K562 (cell line): ENCODE measurements at regions not wholly inside any gene's neighbourhood (a gene's known extent, or its start where the extent isn't known, plus 50 kb on each side); places are given as distances from the start of the nearest gene placed in this dataset.

ENCODE experiments used
- ATAC-seq: fragments of 200-7000 bp; cut with Tn5 transposase; 3 replicates; pipeline ENCODE4 v1.9.1; 2020; ENCODE audit warnings: moderate library complexity
- BruUV-seq: library from RNA; stranded (reverse); fragments of 400-500 nt; replicated peaks from 2 replicates; lab custom pipeline; 2021; lab: Mats Ljungman, UMichigan
- CTCF ChIA-PET: fragments of 300-600 bp; formaldehyde crosslinking; extraction: SDS; loops from one replicate; lab custom pipeline; 2021; ENCODE audit warnings: low intra/inter-chr PET ratio; lab: Yijun Ruan, JAX
- POLR2A ChIA-PET: fragments of 300-600, 350-650 bp; sonication (Branson Sonifier 250); formaldehyde crosslinking; extraction: SDS; loops from one replicate; lab custom pipeline; 2021; ENCODE audit warnings: antibody characterized with exemption, inconsistent platforms; lab: Yijun Ruan, JAX
- DNase-seq, 4 experiments: peaks; one replicate each; pipeline versions ENCODE4 v3.0.0 to v3.0.0-alpha.2; 2011 to 2018; ENCODE audit warnings: low spot score in 3 of 4, mixed read lengths in 3 of 4; ENCODE audit errors: extremely low read depth in 1 of 4
- FAIRE-seq: peaks from 2 replicates; lab custom pipeline; 2011; peaks lifted over from hg19 to GRCh38; lab: Jason Lieb, UNC
- H2AFZ ChIP-seq: 2 replicates; pipeline ENCODE4 v1.6.0; 2011; ENCODE audit warnings: low read depth, low read length, control low read depth, inconsistent platforms
- H3K27ac ChIP-seq: fragments of 200-600 bp; 3 replicates; pipeline ENCODE4 v1.8.0; 2011; ENCODE audit warnings: low read depth, mild to moderate bottlenecking, control low read depth, inconsistent platforms, low read length, moderate library complexity, mixed read lengths; ENCODE audit errors: extremely low read depth
- H3K27me3 ChIP-seq, 2 experiments: fragments of 300-600 bp in 1 of 2; 2 replicates in 1 of 2; 3 replicates in 1 of 2; pipeline versions ENCODE4 v1.6.0 to v1.8.0; 2011; ENCODE audit warnings: inconsistent platforms in 2 of 2, low read length in 2 of 2, mild to moderate bottlenecking in 1 of 2, mixed read lengths in 1 of 2, moderate library complexity in 1 of 2; ENCODE audit not compliant: control insufficient read depth in 2 of 2, insufficient read depth in 2 of 2
- H3K36me3 ChIP-seq: fragments of 300-600 bp; 3 replicates; pipeline ENCODE4 v1.8.0; 2011; ENCODE audit warnings: mild to moderate bottlenecking, low read length, inconsistent platforms; ENCODE audit not compliant: control insufficient read depth, insufficient read depth
- H3K4me1 ChIP-seq, 2 experiments: fragments of 200-600 bp in 1 of 2; replicated peaks in 1 of 2; 2 replicates in 1 of 2; 3 replicates in 1 of 2; pipeline versions ENCODE4 v1.5.1 to v1.8.0; 2011; ENCODE audit warnings: inconsistent platforms in 2 of 2, low read length in 2 of 2, mild to moderate bottlenecking in 1 of 2, mixed read lengths in 1 of 2, moderate library complexity in 1 of 2; ENCODE audit not compliant: control insufficient read depth in 2 of 2, insufficient read depth in 2 of 2
- H3K4me2 ChIP-seq: 2 replicates; pipeline ENCODE4 v1.6.1; 2011; ENCODE audit warnings: low read length, control low read depth, inconsistent platforms, mixed read lengths; ENCODE audit not compliant: insufficient read depth
- H3K4me3 ChIP-seq: fragments of 200-600 bp; sonication (generic), shearing (Covaris generic); 2 replicates; pipeline ENCODE4 v1.5.1; 2016; ENCODE audit warnings: control low read depth, inconsistent platforms
- H3K79me2 ChIP-seq: fragments of 200-600 bp; 3 replicates; pipeline ENCODE4 v1.8.0; 2011; ENCODE audit warnings: low read length, inconsistent platforms; ENCODE audit not compliant: control insufficient read depth, insufficient read depth
- H3K9ac ChIP-seq, 2 experiments: 2 replicates each; pipeline versions ENCODE4 v1.6.0 to v1.6.1; 2011; ENCODE audit warnings: low read depth in 2 of 2, low read length in 2 of 2, control low read depth in 1 of 2, inconsistent platforms in 1 of 2, mild to moderate bottlenecking in 1 of 2, mixed read lengths in 1 of 2; ENCODE audit not compliant: insufficient read depth in 1 of 2
- H3K9me1 ChIP-seq: one replicate; pipeline ENCODE4 v1.6.0; 2011; ENCODE audit warnings: inconsistent platforms, mild to moderate bottlenecking, low read length, moderate library complexity; ENCODE audit not compliant: control insufficient read depth, insufficient read depth
- H3K9me3 ChIP-seq: replicated peaks from 2 replicates; pipeline ENCODE4 v1.5.1; 2011; ENCODE audit warnings: low read depth, low read length, inconsistent platforms; ENCODE audit not compliant: control insufficient read depth, insufficient read depth
- H4K20me1 ChIP-seq: replicated peaks from 2 replicates; pipeline ENCODE4 v1.6.1; 2011; ENCODE audit warnings: low read length, inconsistent platforms, mixed read lengths; ENCODE audit not compliant: control insufficient read depth, insufficient read depth
- BCOR ChIP-seq: fragments of 450-650 bp; IDR thresholded peaks from 2 replicates; pipeline ENCODE4 v1.6.1; 2016
- CSDE1 ChIP-seq, 2 experiments: fragments of 450-650 bp; IDR thresholded peaks; 2 replicates each; pipeline ENCODE4 v1.6.1; 2016; ENCODE audit warnings: mild to moderate bottlenecking in 1 of 2
- GATA2 ChIP-seq: sonication (generic); formaldehyde crosslinking; IDR thresholded peaks from 2 replicates; pipeline ENCODE4 v1.4.0; 2020; ENCODE audit warnings: mild to moderate bottlenecking, missing genetic modification reagents
- HLTF ChIP-seq: fragments of 450-650 bp; IDR thresholded peaks from 2 replicates; pipeline ENCODE4 v1.6.1; 2016
- MLLT1 ChIP-seq, 2 experiments: fragments of 450-650 bp; IDR thresholded peaks; 2 replicates each; pipeline ENCODE4 v1.6.1; 2016
- MTA1 ChIP-seq: fragments of 450-650 bp; IDR thresholded peaks from 2 replicates; pipeline ENCODE4 v1.6.1; 2017; ENCODE audit warnings: borderline replicate concordance
- PTTG1 ChIP-seq: fragments of 450-650 bp; IDR thresholded peaks from 2 replicates; pipeline ENCODE4 v1.6.1; 2016; ENCODE audit warnings: low read depth, mild to moderate bottlenecking, missing genetic modification characterization, missing compliant biosample characterization
- TCF15 ChIP-seq: fragments of 250-450 bp; sonication (Bioruptor Pico); IDR thresholded peaks from 2 replicates; pipeline ENCODE4 v1.8.0; 2022; ENCODE audit warnings: moderate library complexity, mild to moderate bottlenecking, inconsistent platforms
- ZBTB2 ChIP-seq: fragments of 450-650 bp; IDR thresholded peaks from 2 replicates; pipeline ENCODE4 v1.6.1; 2016; ENCODE audit warnings: antibody characterized with exemption
- ZNF134 ChIP-seq: fragments of 250-450 bp; sonication (Bioruptor Pico); conservative IDR thresholded peaks from 2 replicates; pipeline ENCODE4 v1.4.0; 2020
- ZNF224 ChIP-seq: sonication (generic); formaldehyde crosslinking; IDR thresholded peaks from 2 replicates; pipeline ENCODE4 v1.8.0; 2022; ENCODE audit warnings: mild to moderate bottlenecking, missing genetic modification reagents
- ZNF407 ChIP-seq: fragments of 450-650 bp; IDR thresholded peaks from 2 replicates; pipeline ENCODE4 v1.6.1; 2016; ENCODE audit warnings: low read depth
- WGBS: fragments of 100-300 bp; shearing (Covaris generic); methylation state at CpG from one replicate; pipeline ENCODE4 v1.1.6; 2016; ENCODE audit warnings: low coverage, mixed read lengths; ENCODE audit not compliant: insufficient coverage; ENCODE audit errors: missing lambda C conversion rate; 5-methylcytosine and 5-hydroxymethylcytosine counted together
- in situ Hi-C: fragments of 300-500 bp; cut with MboI; formaldehyde crosslinking; loops from 4 replicates; pipeline ENCODE4 v1.15.0; 2018; ENCODE audit warnings: inconsistent platforms, mixed read lengths
- intact Hi-C: fragments of 100-400 bp; cut with micrococcal nuclease; formaldehyde crosslinking; loops from 2 replicates; pipeline ENCODE4 v1.14.2; 2022

GRCh38 chr22:49500942-49501395 lies 326.7 kb downstream of the BRD1 start:
- peaks cover 31% of the 10 kb centered on the region for H3K79me2 ChIP-seq
- no TSS peak for BruUV-seq
- FAIRE-seq, result no peak
- no peak overlapping the region for H2AFZ ChIP-seq
- H3K27ac ChIP-seq, result no peak overlapping the region
- H3K36me3 ChIP-seq, result peaks cover 8% of the 10 kb centered on the region
- H3K9ac ChIP-seq, result no peak overlapping the region
- peaks cover 16% of the 10 kb centered on the region for H4K20me1 ChIP-seq
- intact Hi-C loops (no loop called here), in situ Hi-C loops (no loop called here)
- ChIA-PET POLR2A (no interaction called here), CTCF (no interaction called here)
- peaks cover 2% of the 10 kb centered on the region for H3K9me1 ChIP-seq
- no peaks in the 10 kb centered on the region; a peak in 3 of 5 replicates for H3K4me1 ChIP-seq
- H3K4me3 ChIP-seq, result no peak overlapping the region
- 50% methylated on average over 2 of the region's 2 CpGs for WGBS
- peak in 1 of 2 experiments; percentile 27; a peak in 1 of 4 replicates for TF ChIP-seq CSDE1 (IDR thresholded peaks at IDR 0.05)
- TF ChIP-seq ZBTB2, result peak; percentile 66
- no peak for TF ChIP-seq ZNF134 (CRISPR knock-in tag)
- peak; percentile 46; the same call in 1 of the 2 replicates for TF ChIP-seq MTA1
- peak; percentile 54 for TF ChIP-seq GATA2 (CRISPR knock-in tag)
- TF ChIP-seq ZNF407, result 0 out of 2 replicates have a peak, but pooled peaks have one; percentile 21
- TF ChIP-seq ZNF224 (CRISPR knock-in tag), result no peak
- TF ChIP-seq BCOR, result 0 out of 2 replicates have a peak, but pooled peaks have one; percentile 61
- TF ChIP-seq PTTG1, result no peak
- TF ChIP-seq MLLT1 (IDR thresholded peaks at IDR 0.05), result 0 out of 4 replicates have a peak, but pooled peaks of 1 of the 2 experiments have one; percentile 6
- 0 out of 2 replicates have a peak, but pooled peaks have one; percentile 14 for TF ChIP-seq HLTF
- TF ChIP-seq TCF15 (CRISPR knock-in tag), result no peak
- no peak for DNase-seq
- H3K27me3 ChIP-seq, result no peaks in the 10 kb centered on the region
- H3K4me2 ChIP-seq, result no peak overlapping the region
- no peak for ATAC-seq
- H3K9me3 ChIP-seq, result no peaks in the 10 kb centered on the region; the same call in 1 of the 2 replicates
